ENCODE measurements at regions not wholly inside any gene's neighbourhood (a gene's known extent, or its start where the extent isn't known, plus 50 kb on each side); places are given as distances from the start of the nearest gene placed in this dataset.

- no peaks in the 10 kb centered on the region for H3K36me3 ChIP-seq
- H3K4me3 ChIP-seq, result no peak overlapping the region
- 84 to 92% methylated on average over 3 to 4 of the region's 4 CpGs for WGBS, 2 donors
- no peak for DNase-seq
- H3K27me3 ChIP-seq, result no peaks in the 10 kb centered on the region
- intact Hi-C loops (cut with DNase I), result no loop called here
- no peaks in the 10 kb centered on the region for H3K9me3 ChIP-seq
- H3K4me1 ChIP-seq, result no peaks in the 10 kb centered on the region
- no peak for TF ChIP-seq POLR2A (IDR thresholded peaks at IDR 0.05)
- H3K27ac ChIP-seq, result no peak overlapping the region
These were observed 239.1 kb upstream of the SETMAR start for GRCh38 chr3:4063916-4064574.

- 74 to 79% methylated on average over 2 of the region's 2 CpGs for WGBS, 2 donors
- no peaks in the 10 kb centered on the region for H3K27me3 ChIP-seq
- TF ChIP-seq, protein P1, sequence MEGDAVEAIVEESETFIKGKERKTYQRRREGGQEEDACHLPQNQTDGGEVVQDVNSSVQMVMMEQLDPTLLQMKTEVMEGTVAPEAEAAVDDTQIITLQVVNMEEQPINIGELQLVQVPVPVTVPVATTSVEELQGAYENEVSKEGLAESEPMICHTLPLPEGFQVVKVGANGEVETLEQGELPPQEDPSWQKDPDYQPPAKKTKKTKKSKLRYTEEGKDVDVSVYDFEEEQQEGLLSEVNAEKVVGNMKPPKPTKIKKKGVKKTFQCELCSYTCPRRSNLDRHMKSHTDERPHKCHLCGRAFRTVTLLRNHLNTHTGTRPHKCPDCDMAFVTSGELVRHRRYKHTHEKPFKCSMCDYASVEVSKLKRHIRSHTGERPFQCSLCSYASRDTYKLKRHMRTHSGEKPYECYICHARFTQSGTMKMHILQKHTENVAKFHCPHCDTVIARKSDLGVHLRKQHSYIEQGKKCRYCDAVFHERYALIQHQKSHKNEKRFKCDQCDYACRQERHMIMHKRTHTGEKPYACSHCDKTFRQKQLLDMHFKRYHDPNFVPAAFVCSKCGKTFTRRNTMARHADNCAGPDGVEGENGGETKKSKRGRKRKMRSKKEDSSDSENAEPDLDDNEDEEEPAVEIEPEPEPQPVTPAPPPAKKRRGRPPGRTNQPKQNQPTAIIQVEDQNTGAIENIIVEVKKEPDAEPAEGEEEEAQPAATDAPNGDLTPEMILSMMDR (IDR thresholded peaks at IDR 0.05), result no peak
- TF ChIP-seq POLR2A (IDR thresholded peaks at IDR 0.05), result no peak
- intact Hi-C loops (cut with DNase I), result no loop called here
- H3K36me3 ChIP-seq, result no peaks in the 10 kb centered on the region
- H3K27ac ChIP-seq, result no peak overlapping the region
- H3K4me1 ChIP-seq, result no peaks in the 10 kb centered on the region
- H3K9me3 ChIP-seq, result no peaks in the 10 kb centered on the region
- H3K4me3 ChIP-seq, result no peak overlapping the region
- DNase-seq, result no peak
These were observed 238.1 kb upstream of the SETMAR start for GRCh38 chr3:4065085-4065484.

DNA sequence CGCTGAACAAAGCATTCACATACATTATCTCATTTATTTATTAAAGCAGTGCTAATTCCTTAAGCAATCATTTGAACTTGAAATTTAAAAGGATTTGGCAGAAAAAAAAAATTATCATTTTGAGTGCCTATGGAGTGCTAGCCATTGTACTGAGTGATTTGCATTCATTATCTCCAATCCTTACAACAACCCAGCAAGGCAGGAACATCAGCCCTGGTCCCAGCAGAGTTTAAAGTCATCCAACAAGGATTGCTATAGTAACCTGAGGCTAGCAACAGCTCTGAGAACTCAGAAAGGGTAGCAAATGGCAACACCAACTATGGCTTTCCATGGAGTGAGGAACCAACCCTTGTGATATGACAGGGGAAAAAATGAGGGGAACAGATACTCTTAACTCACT lies 237.6 kb upstream of the SETMAR start:
- Histone ChIP-seq H3K9me3 (no peaks in the 10 kb centered on the region), H3K4me3 (no peak overlapping the region), H3K36me3 (no peaks in the 10 kb centered on the region), H3K27me3 (no peaks in the 10 kb centered on the region), H3K4me1 (no peaks in the 10 kb centered on the region), H3K27ac (no peak overlapping the region)
- 94 to 96% methylated on average over 1 of the region's 1 CpG for WGBS, 2 donors
- no peak for DNase-seq
- intact Hi-C loops (cut with DNase I), result no loop called here
- no peak for TF ChIP-seq POLR2A (IDR thresholded peaks at IDR 0.05)
- TF ChIP-seq, protein P1 (IDR thresholded peaks at IDR 0.05), result no peak

DNA sequence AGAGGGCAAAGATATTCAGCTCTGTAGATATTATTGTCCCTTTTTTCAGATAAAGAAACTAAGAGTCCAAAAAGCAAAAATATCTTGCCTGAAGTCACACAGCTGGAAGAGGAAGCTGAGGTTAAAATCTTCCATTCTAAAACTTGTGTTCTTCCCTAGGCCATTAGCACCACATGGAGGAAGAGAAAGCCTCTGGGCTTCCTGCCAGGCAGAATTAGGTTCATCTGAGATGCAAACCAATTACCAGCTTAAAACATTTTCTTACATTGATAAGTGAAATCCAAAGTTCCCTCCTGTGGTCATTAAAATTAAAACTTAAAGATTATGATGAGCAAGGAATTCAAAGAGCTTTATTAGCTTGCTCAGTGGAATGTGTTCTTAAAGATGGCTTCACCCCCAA lies 235.3 kb upstream of the SETMAR start:
- Histone ChIP-seq H3K27me3 (no peaks in the 10 kb centered on the region), H3K36me3 (no peaks in the 10 kb centered on the region), H3K27ac (no peak overlapping the region), H3K4me1 (no peaks in the 10 kb centered on the region), H3K4me3 (no peak overlapping the region), H3K9me3 (no peaks in the 10 kb centered on the region)
- no peak for DNase-seq
- TF ChIP-seq, protein P1 (IDR thresholded peaks at IDR 0.05), result no peak
- no peak for TF ChIP-seq POLR2A (IDR thresholded peaks at IDR 0.05)
- intact Hi-C loops (cut with DNase I), result no loop called here

GRCh38 chr3:4069796-4070195 lies 233.4 kb upstream of the SETMAR start:
- Histone ChIP-seq H3K4me1 (no peaks in the 10 kb centered on the region), H3K27ac (no peak overlapping the region), H3K4me3 (no peak overlapping the region), H3K27me3 (no peaks in the 10 kb centered on the region), H3K36me3 (no peaks in the 10 kb centered on the region), H3K9me3 (no peaks in the 10 kb centered on the region)
- intact Hi-C loops (cut with DNase I), result no loop called here
- TF ChIP-seq, protein P1 (IDR thresholded peaks at IDR 0.05), result no peak
- 42 to 54% methylated on average over 2 of the region's 2 CpGs for WGBS, 2 donors
- DNase-seq, result no peak

Data from esophagus squamous epithelium (tissue), 5 donors.